Coronary artery (tissue), 2 donors: ENCODE measurements at regions not wholly inside any gene's neighbourhood (a gene's known extent, or its start where the extent isn't known, plus 50 kb on each side); places are given as distances from the start of the nearest gene placed in this dataset.
A peak's percentile ranks its signal among the peaks of the same experiment; 100 is the strongest.

ENCODE experiments used
- DNase-seq: peaks from one replicate; pipeline ENCODE4 v3.0.0-alpha.2; 2017; ENCODE audit warnings: low spot score
- H3K27ac ChIP-seq, 2 donors: fragments of 200-600 bp; sonication (generic); one replicate each; pipeline ENCODE4 v1.5.1; 2016 to 2019
- H3K4me3 ChIP-seq: fragments of 200-600 bp; sonication (generic); 2 replicates; pipeline ENCODE4 v1.5.1; 2016; ENCODE audit warnings: mild to moderate bottlenecking, moderate library complexity
- TF ChIP-seq, protein P1 (sequence below): fragments of 200-600 bp; sonication (generic); IDR thresholded peaks from one replicate; pipeline ENCODE4 v1.5.1; 2019; ENCODE audit warnings: antibody characterized with exemption

- no peak for DNase-seq
- TF ChIP-seq, protein P1, sequence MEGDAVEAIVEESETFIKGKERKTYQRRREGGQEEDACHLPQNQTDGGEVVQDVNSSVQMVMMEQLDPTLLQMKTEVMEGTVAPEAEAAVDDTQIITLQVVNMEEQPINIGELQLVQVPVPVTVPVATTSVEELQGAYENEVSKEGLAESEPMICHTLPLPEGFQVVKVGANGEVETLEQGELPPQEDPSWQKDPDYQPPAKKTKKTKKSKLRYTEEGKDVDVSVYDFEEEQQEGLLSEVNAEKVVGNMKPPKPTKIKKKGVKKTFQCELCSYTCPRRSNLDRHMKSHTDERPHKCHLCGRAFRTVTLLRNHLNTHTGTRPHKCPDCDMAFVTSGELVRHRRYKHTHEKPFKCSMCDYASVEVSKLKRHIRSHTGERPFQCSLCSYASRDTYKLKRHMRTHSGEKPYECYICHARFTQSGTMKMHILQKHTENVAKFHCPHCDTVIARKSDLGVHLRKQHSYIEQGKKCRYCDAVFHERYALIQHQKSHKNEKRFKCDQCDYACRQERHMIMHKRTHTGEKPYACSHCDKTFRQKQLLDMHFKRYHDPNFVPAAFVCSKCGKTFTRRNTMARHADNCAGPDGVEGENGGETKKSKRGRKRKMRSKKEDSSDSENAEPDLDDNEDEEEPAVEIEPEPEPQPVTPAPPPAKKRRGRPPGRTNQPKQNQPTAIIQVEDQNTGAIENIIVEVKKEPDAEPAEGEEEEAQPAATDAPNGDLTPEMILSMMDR: no peak
- Histone ChIP-seq H3K4me3 (no peak overlapping the region), H3K27ac (no peak overlapping the region)
Observed at GRCh38 chr9:82601293-82601771, 461.6 kb downstream of the RASEF start.

DNA sequence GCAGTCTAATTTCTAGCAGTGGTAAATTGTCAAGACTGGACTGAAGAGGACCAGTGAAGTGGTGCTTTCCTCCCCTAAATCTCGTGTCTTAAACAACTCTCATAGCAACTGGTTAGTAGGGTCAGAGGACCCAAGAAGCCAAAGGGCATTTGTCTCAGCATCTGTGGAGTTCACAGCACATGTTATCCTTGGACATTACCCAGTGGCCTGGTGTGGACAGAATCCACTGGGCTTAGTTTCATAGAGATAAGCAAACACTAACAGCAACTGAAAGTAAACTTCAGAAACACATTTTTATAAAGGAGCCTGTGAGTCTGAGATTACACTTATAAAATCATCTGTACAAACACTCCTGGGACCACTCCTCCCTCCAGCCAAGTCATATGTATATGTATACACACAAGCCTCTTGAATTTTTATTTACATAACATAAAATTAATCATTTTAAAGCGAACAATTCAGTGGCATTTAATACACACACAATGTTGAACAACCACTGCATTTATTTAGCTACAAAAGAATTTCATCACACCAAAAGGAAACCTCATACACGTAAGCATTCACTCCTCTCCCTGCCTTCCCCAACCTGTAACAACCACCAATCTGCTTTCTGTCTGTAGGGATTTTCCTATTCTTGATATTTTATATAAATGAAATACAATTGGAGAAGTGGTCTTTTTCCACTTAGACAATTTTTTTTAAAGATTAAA is 457.8 kb downstream of the RASEF start:
- Histone ChIP-seq H3K27ac (no peak overlapping the region), H3K4me3 (no peak overlapping the region)
- DNase-seq: no peak
- TF ChIP-seq, protein P1: no peak

DNA sequence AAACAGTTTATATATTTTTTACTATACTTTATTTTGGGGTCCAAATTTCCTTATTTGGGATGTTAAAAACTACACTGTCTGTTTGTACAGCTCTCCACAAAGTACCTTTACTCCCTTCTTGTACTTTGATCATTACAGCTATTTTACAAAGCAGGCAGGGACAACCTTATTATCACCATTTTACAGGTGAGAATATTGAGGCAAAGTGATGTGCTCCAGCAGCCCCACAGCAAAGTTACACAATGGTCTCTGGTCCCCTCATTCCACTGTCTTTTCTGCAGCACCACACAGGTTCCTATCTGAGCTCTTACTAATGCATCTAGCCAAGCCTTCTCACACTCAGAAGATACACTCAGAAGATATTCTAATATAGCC is 457.3 kb downstream of the RASEF start:
- H3K27ac ChIP-seq: no peak overlapping the region
- DNase-seq: no peak

GRCh38 chr9:82606071-82606470 is 456.9 kb downstream of the RASEF start:
- H3K4me3 ChIP-seq: no peak overlapping the region
- DNase-seq: no peak
- TF ChIP-seq, protein P1: no peak
- no peak overlapping the region for H3K27ac ChIP-seq

More for the DNA sequence above, 457.3 kb downstream of the RASEF start:
- no peak overlapping the region for H3K4me3 ChIP-seq
- TF ChIP-seq, protein P1: no peak

DNA sequence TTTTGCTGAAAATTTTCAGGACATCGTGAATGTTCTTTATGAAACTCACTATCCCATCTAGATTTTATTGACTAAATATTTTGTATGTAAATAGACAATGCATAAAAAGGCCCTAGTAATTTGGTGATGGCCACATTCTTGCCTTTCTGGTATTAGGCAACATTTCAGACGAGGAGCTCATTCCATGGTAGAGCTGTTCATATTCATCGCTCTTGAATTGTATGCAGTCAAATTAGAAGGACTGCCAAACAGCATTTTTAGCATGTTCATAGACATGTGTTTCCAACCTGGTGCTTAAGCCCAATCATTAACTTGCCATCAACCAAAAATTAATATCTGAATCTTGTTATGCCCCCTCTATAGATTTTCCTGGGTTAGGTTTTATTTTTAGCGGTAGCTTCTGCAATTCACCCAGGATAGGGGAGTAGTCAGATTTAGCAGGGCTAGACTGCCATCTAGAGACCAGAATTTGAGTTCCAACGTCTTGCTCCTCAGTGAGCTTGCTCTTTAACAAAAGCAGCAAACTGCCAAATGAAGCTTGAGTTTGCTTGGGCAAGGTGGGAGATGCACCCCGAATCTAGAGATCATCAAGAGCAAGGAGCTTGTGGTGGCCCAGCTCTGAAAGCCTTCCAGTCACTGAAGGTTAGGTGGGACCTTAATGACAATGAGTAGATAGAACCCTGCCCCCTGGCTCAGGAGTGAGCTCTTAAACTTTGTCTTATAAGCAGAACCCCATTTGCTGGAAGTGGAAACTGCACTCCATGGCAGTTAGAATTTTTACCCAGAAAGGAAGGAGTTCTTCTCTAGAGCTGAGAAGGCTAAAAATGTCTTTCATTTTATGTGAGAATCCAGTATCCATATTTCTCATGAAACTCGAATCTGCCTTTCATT is 456.2 kb downstream of the RASEF start:
- H3K4me3 ChIP-seq: no peak overlapping the region
- TF ChIP-seq, protein P1: peak; percentile 13
- no peak overlapping the region for H3K27ac ChIP-seq
- DNase-seq: no peak

- DNase-seq: no peak
- TF ChIP-seq, protein P1: no peak
- Histone ChIP-seq H3K27ac (no peak overlapping the region), H3K4me3 (no peak overlapping the region)
Observed at GRCh38 chr9:82608487-82608886, 454.5 kb downstream of the RASEF start.
